A673 (cell line): ENCODE measurements at regions not wholly inside any gene's neighbourhood (a gene's known extent, or its start where the extent isn't known, plus 50 kb on each side); places are given as distances from the start of the nearest gene placed in this dataset.

ENCODE experiments used
- BruUV-seq: library from RNA; stranded (reverse); fragments of 400-500 nt; replicated peaks from 2 replicates; lab custom pipeline; 2021; lab: Mats Ljungman, UMichigan
- CTCF ChIA-PET: fragments of 300-600 bp; sonication (Branson Sonifier 250); formaldehyde crosslinking; loops from one replicate; lab custom pipeline; 2022; ENCODE audit warnings: antibody characterized with exemption; lab: Charles Lee
- POLR2A ChIA-PET: fragments of 300-600 bp; sonication (Branson Sonifier 250); formaldehyde crosslinking; loops from one replicate; lab custom pipeline; 2022; ENCODE audit warnings: antibody characterized with exemption; ENCODE audit not compliant: low non-redundant PET; lab: Charles Lee
- DNase-seq: peaks from one replicate; pipeline ENCODE4 v3.0.0-alpha.2; 2015; ENCODE audit warnings: low spot score
- H3K27ac ChIP-seq: fragments of 200-600 bp; sonication (generic); 2 replicates; pipeline ENCODE4 v1.5.1; 2016; ENCODE audit warnings: mixed run types, low read depth, mild to moderate bottlenecking, mixed read lengths, antibody characterized with exemption, low read length; ENCODE audit not compliant: poor library complexity, severe bottlenecking
- H3K27me3 ChIP-seq: fragments of 200-600 bp; sonication (generic); replicated peaks from 2 replicates; pipeline ENCODE4 v1.6.1; 2017; ENCODE audit warnings: mixed run types, low read depth, mild to moderate bottlenecking, mixed read lengths, antibody characterized with exemption, low read length; ENCODE audit not compliant: insufficient read depth, poor library complexity
- H3K36me3 ChIP-seq: fragments of 200-600 bp; sonication (generic); 2 replicates; pipeline ENCODE4 v1.6.1; 2016; ENCODE audit warnings: mixed run types, mild to moderate bottlenecking, mixed read lengths, antibody characterized with exemption, low read length; ENCODE audit not compliant: insufficient read depth, poor library complexity, severe bottlenecking
- H3K4me1 ChIP-seq: fragments of 200-600 bp; sonication (generic); 2 replicates; pipeline ENCODE4 v1.6.1; 2017; ENCODE audit warnings: mixed run types, mild to moderate bottlenecking, mixed read lengths, antibody characterized with exemption, low read length; ENCODE audit not compliant: insufficient read depth, poor library complexity, severe bottlenecking
- H3K4me3 ChIP-seq: fragments of 200-600 bp; sonication (generic); 2 replicates; pipeline ENCODE4 v1.5.1; 2016; ENCODE audit warnings: low read depth, mixed run types, mild to moderate bottlenecking, mixed read lengths, low read length; ENCODE audit not compliant: poor library complexity, severe bottlenecking
- H3K9me3 ChIP-seq: fragments of 200-600 bp; sonication (generic); 2 replicates; pipeline ENCODE4 v1.6.1; 2016; ENCODE audit warnings: mixed run types, low read depth, mild to moderate bottlenecking, mixed read lengths, antibody characterized with exemption, low read length; ENCODE audit not compliant: poor library complexity, severe bottlenecking
- EZH2 ChIP-seq: fragments of 200-600 bp; sonication (generic); IDR thresholded peaks from 2 replicates; pipeline ENCODE4 v1.6.1; 2017; ENCODE audit warnings: borderline replicate concordance, low read depth, mild to moderate bottlenecking, mixed read lengths, antibody characterized with exemption, low read length; ENCODE audit not compliant: poor library complexity, severe bottlenecking
- intact Hi-C: fragments of 100-400 bp; cut with micrococcal nuclease; formaldehyde crosslinking; loops from one replicate; pipeline ENCODE4 v1.10.0; 2022; ENCODE audit not compliant: unreplicated experiment
- TF ChIP-seq, protein P1 (sequence below): fragments of 300-800, 200-600 bp; sonication (generic); conservative IDR thresholded peaks from 2 replicates; pipeline ENCODE4 v1.5.1; 2017; ENCODE audit warnings: low read depth, mild to moderate bottlenecking, antibody characterized with exemption, low read length, moderate library complexity, mixed read lengths

DNA sequence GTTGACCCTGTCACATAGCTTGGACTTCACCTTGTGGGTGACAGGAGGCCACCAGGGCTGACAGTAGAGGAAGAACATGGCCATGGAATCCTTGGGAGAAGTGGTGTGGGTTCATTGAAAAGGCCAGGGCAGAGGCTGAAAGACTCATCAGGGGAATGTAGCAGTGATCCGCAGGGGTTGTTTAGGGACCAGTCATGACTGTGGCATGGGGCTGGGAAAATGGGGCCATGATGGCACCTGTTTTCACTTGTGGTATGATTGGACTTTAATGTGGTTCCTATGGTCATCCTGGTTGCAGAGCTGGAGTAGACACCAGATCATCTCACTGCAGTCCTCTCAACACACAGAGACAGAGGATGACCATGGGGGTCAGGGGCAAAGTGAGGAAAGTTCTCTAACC is 66.7 kb upstream of the MYEOV start:
- Histone ChIP-seq H3K36me3 (no peaks in the 10 kb centered on the region), H3K27me3 (no peaks in the 10 kb centered on the region), H3K4me3 (no peak overlapping the region), H3K27ac (no peak overlapping the region), H3K9me3 (no peaks in the 10 kb centered on the region), H3K4me1 (no peaks in the 10 kb centered on the region)
- intact Hi-C loops, result no loop called here
- TF ChIP-seq, protein P1, sequence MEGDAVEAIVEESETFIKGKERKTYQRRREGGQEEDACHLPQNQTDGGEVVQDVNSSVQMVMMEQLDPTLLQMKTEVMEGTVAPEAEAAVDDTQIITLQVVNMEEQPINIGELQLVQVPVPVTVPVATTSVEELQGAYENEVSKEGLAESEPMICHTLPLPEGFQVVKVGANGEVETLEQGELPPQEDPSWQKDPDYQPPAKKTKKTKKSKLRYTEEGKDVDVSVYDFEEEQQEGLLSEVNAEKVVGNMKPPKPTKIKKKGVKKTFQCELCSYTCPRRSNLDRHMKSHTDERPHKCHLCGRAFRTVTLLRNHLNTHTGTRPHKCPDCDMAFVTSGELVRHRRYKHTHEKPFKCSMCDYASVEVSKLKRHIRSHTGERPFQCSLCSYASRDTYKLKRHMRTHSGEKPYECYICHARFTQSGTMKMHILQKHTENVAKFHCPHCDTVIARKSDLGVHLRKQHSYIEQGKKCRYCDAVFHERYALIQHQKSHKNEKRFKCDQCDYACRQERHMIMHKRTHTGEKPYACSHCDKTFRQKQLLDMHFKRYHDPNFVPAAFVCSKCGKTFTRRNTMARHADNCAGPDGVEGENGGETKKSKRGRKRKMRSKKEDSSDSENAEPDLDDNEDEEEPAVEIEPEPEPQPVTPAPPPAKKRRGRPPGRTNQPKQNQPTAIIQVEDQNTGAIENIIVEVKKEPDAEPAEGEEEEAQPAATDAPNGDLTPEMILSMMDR, result no peak
- TF ChIP-seq EZH2, result no peak
- POLR2A ChIA-PET, result interaction anchor here (0.6 kb wide), 1 partner anchor 90 kb away, joined by 3 read pairs; no protein-coding TSS in a partner anchor
- DNase-seq, result no peak
- CTCF ChIA-PET, result no interaction called here
- no TSS peak for BruUV-seq

GRCh38 chr11:69229511-69229910 is 64.4 kb upstream of the MYEOV start:
- DNase-seq, result no peak

DNA sequence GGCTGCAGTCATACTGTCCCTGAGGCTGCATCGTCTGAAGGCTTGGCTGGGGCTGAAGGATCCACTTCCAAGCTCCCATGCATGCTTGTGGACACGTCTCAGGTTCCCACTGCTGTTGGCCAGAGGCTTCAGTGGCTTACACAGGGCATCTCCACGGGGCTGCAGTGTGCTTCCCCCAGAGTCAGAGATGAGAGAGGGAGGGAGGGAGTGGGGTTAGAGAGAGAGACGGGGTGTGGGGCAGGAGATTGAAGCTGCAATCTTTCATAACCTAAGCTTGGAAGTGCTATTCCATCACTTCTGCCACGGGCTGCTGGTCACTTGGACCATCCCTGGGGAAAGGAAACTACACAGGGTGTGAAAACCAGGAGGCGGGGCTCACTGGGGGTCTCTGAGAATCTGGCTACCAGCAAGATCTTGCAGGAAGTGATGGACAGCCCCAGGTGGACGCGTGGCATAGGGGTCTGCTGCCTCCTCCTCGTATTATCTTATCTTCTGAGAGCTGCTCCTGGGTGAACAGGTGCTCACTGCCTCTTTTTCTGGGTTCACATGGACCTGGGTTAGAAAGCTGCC is 63.0 kb upstream of the MYEOV start:
- ChIA-PET CTCF (no interaction called here), POLR2A (interaction anchor here (0.6 kb wide), 1 partner anchor 11 kb away, joined by 5 read pairs; no protein-coding TSS in a partner anchor)
- Histone ChIP-seq H3K27ac (no peak overlapping the region), H3K27me3 (no peaks in the 10 kb centered on the region), H3K36me3 (no peaks in the 10 kb centered on the region), H3K4me3 (no peak overlapping the region), H3K4me1 (no peaks in the 10 kb centered on the region), H3K9me3 (no peaks in the 10 kb centered on the region)
- TF ChIP-seq, protein P1, result no peak
- no peak for TF ChIP-seq EZH2
- DNase-seq, result no peak
- intact Hi-C loops, result no loop called here
- no TSS peak for BruUV-seq

More at GRCh38 chr11:69229511-69229910, 64.4 kb upstream of the MYEOV start:
- intact Hi-C loops, result no loop called here
- ChIA-PET CTCF (no interaction called here), POLR2A (no interaction called here)
- H3K27ac ChIP-seq, result no peak overlapping the region
- no peaks in the 10 kb centered on the region for H3K9me3 ChIP-seq
- H3K4me1 ChIP-seq, result no peaks in the 10 kb centered on the region
- no peak overlapping the region for H3K4me3 ChIP-seq
- no peak for TF ChIP-seq EZH2
- TF ChIP-seq, protein P1, result no peak
- no peaks in the 10 kb centered on the region for H3K36me3 ChIP-seq
- no peaks in the 10 kb centered on the region for H3K27me3 ChIP-seq
- no TSS peak for BruUV-seq
